ENCODE measurements at regions not wholly inside any gene's neighbourhood (a gene's known extent, or its start where the extent isn't known, plus 50 kb on each side); places are given as distances from the start of the nearest gene placed in this dataset.

DNA sequence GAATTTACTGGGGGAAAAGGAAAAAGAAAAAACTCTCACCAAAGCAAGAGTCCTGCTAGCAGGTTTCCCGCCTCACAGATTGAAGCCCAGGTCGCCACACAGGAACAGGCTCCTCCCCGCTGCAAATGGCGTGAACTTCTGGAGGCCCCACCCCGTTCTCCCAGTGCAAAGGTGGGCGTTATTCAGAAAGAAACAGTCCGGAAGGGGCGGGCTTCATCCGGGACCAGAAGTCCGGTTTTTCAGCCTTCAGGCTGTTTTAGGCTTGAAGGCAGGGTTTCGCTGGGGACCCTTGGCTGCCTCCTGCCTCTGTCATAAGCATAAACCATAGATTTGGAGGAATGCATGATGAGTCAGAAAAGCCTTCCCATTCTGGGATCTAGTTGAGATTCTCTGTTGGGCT is 148.3 kb upstream of the POU2AF2 start:
- no peak for TF ChIP-seq FOXM1 (IDR thresholded peaks at IDR 0.05; ENCODE audit: borderline replicate concordance, low read depth)
- TF ChIP-seq MAX (IDR thresholded peaks at IDR 0.05) = 0 out of 2 replicates have a peak, but pooled peaks have one; percentile 37
- no peak for TF ChIP-seq ZBTB7A (IDR thresholded peaks at IDR 0.05; ENCODE audit: low read depth)

- no peak for TF ChIP-seq CEBPB (IDR thresholded peaks at IDR 0.05)
- TF ChIP-seq MAX (IDR thresholded peaks at IDR 0.05) = no peak
- TF ChIP-seq NFIC (IDR thresholded peaks at IDR 0.05) = no peak
These were observed 150.2 kb upstream of the POU2AF2 start for GRCh38 chr11:111095327-111095726.

- no peak for TF ChIP-seq YY1 (IDR thresholded peaks at IDR 0.05; ENCODE audit: low read depth)
- TF ChIP-seq REST (IDR thresholded peaks at IDR 0.05; ENCODE audit: low read depth) = no peak
- no peak for TF ChIP-seq TAF1 (IDR thresholded peaks at IDR 0.05; ENCODE audit: low read depth)
- no peak for TF ChIP-seq CEBPB (IDR thresholded peaks at IDR 0.05)
- no peak for TF ChIP-seq NFIC (IDR thresholded peaks at IDR 0.05)
- no peak for TF ChIP-seq USF1 (IDR thresholded peaks at IDR 0.05)
- TF ChIP-seq TCF12 (IDR thresholded peaks at IDR 0.05; ENCODE audit: low read depth) = no peak
- no peak for TF ChIP-seq RAD21 (IDR thresholded peaks at IDR 0.05; ENCODE audit: low read depth)
- TF ChIP-seq EP300 (IDR thresholded peaks at IDR 0.05; ENCODE audit: borderline replicate concordance) = no peak
- no peak for TF ChIP-seq TEAD4 (IDR thresholded peaks at IDR 0.05)
- no peak for TF ChIP-seq ZBTB7A (IDR thresholded peaks at IDR 0.05; ENCODE audit: low read depth)
- TF ChIP-seq CREB1 (IDR thresholded peaks at IDR 0.05; ENCODE audit: low read depth) = no peak
- TF ChIP-seq EGR1 (IDR thresholded peaks at IDR 0.05) = no peak
- TF ChIP-seq FOXM1 (IDR thresholded peaks at IDR 0.05; ENCODE audit: borderline replicate concordance, low read depth) = no peak
- TF ChIP-seq MAX (IDR thresholded peaks at IDR 0.05) = no peak
These were observed 152.5 kb upstream of the POU2AF2 start for GRCh38 chr11:111093061-111093460.

DNA sequence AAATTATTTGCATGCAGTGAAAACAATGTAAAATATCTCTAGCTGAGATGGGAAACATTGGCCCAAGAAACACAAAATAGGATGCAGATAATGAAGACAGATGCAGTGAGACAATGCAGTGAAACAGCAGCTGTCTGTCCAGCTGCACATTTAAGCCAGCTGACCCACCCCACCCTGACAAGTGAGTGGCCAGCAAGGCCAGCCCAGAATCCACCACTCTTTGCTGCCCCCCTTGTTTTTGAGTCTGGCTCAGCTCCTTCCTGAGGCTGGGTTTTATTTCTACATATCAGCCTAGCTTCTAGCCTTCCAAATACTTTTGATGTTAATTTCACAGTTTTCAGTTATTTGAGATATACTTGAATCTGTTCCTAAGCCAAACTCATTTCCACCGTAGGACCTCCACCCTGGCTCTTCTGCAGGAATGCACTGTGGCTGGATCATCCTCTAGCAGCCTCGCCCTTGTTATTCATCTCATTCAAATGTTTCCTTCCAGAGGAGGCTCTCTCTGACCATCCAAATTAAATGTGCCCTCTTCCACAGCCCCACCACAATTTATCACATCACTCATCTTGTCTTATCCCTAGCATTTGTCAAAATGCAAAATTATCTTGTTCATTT is 154.1 kb upstream of the POU2AF2 start:
- no peak for TF ChIP-seq EGR1 (IDR thresholded peaks at IDR 0.05)
- no peak for TF ChIP-seq TAF1 (IDR thresholded peaks at IDR 0.05; ENCODE audit: low read depth)
- no peak for TF ChIP-seq REST (IDR thresholded peaks at IDR 0.05; ENCODE audit: low read depth)

- no peak for TF ChIP-seq TAF1 (IDR thresholded peaks at IDR 0.05; ENCODE audit: low read depth)
- TF ChIP-seq TEAD4 (IDR thresholded peaks at IDR 0.05) = no peak
- TF ChIP-seq EGR1 (IDR thresholded peaks at IDR 0.05) = no peak
- TF ChIP-seq EP300 (IDR thresholded peaks at IDR 0.05; ENCODE audit: borderline replicate concordance) = no peak
- no peak for TF ChIP-seq TCF12 (IDR thresholded peaks at IDR 0.05; ENCODE audit: low read depth)
These were observed 155.8 kb upstream of the POU2AF2 start for GRCh38 chr11:111089759-111090158.

DNA sequence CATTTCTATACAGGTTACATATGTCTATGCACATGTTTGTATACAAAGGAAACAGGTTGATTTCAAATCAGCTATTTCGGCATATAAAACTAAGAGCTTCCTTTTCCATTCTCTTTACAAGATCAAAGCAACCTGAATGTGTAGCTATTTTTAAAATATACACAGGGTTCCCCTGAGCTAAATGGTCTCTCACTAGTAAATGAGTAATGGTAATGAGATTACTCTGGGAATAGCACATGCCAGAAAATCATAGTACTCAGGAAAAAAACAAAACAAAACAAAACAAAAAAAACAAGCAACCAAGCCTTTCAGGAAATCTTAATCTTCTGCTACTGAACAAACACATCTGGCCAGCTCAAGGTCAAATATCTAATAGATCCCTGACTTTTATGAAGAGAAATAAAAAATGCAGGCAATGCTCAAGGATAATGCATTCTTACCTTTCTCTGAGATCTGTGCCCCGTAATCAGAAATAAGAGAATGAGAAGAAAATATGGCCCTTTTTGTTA is 156.6 kb upstream of the POU2AF2 start:
- TF ChIP-seq TCF12 (IDR thresholded peaks at IDR 0.05; ENCODE audit: low read depth) (no peak), YY1 (IDR thresholded peaks at IDR 0.05; ENCODE audit: low read depth) (no peak), ZBTB7A (IDR thresholded peaks at IDR 0.05; ENCODE audit: low read depth) (no peak), EP300 (IDR thresholded peaks at IDR 0.05; ENCODE audit: borderline replicate concordance) (no peak), USF1 (IDR thresholded peaks at IDR 0.05) (no peak), TEAD4 (IDR thresholded peaks at IDR 0.05) (no peak), REST (IDR thresholded peaks at IDR 0.05; ENCODE audit: low read depth) (no peak), TAF1 (IDR thresholded peaks at IDR 0.05; ENCODE audit: low read depth) (no peak), MAX (IDR thresholded peaks at IDR 0.05) (no peak), CREB1 (IDR thresholded peaks at IDR 0.05; ENCODE audit: low read depth) (no peak), NFIC (IDR thresholded peaks at IDR 0.05) (no peak), RAD21 (IDR thresholded peaks at IDR 0.05; ENCODE audit: low read depth) (no peak), EGR1 (IDR thresholded peaks at IDR 0.05) (no peak), FOXM1 (IDR thresholded peaks at IDR 0.05; ENCODE audit: borderline replicate concordance, low read depth) (no peak), CEBPB (IDR thresholded peaks at IDR 0.05) (no peak)

Data from Ishikawa (cell line).